ENCODE measurements at regions not wholly inside any gene's neighbourhood (a gene's known extent, or its start where the extent isn't known, plus 50 kb on each side); places are given as distances from the start of the nearest gene placed in this dataset.

DNA sequence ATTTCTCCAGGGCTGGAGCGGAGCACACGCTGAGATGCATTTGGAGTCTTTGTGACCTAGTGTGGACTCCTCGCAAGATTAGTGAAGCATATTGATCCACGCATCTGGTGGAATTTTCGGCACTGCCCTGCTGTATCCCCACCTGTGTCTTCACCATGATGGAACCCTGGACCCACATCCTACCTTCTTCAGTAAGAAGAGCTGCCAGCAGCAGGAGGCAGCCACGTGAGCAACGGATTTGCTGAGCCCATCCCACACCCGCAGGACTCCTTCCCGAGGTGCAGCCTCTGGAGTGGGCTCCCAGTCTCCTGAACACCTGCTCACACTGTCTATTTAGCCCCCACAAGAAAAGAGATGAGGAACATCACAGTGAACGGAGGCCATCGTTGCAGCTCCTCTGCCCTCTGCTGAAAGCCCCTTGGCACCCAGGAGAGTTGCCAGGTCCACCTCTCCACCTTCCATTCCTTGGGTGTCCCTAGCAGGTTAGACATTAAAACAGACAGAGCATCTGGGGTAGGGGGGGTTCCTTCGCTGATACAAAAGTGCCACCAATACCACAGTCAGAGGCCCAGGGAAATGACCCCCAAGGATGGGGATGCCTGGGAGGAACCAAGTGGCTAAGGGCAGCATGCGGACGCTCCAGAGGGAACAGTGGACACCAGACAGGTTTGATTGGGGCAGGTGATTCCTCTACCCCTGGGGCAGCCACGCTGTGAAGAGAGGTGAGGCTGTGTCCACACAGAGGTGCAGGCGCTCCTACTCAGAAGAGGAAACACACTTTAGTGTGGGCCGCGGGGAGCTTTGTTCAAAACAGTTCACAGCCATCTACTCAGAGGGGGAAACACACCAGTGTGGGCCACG lies 302.8 kb upstream of the SALL3 start:
- no peak for DNase-seq

DNA sequence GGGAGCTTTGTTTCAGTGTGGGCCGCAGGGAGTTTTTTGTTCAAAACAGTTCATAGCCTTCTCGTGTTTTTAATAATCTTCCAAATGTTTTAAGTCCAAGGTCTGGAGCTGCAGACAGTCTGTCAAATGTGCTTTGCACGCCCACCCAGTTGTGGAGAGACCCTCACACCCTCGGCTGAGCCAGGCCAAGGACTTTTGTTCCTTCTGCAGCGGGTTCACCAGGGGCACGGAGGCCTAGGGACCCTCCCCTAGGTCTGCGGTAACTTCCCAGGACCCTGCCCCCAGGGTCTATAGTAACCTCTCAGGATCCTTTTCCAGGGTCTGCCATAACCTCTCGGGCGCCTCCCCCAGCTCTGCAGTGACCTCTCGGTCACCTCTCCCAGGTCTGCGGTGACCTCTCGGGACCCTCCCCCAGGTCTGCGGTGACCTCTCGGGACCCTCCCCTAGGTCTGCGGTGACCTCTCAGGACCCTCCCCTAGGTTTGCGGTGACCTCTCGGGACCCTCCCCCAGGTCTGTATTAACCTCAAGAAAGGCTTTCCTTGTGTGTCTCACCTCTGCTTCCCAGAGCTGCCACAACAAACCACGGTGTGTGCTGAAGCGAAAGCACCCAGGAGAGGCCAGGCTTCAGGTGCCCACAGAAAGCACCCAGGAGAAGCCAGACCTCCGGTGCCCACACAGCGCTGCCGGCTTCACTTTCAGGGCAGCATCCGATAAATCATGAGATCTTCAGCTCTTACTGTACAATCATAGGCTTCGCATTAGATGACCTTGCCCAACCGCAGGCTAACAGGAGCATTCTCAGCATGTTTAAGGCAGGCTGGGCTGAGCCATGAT lies 301.9 kb upstream of the SALL3 start:
- no peak for DNase-seq

DNA sequence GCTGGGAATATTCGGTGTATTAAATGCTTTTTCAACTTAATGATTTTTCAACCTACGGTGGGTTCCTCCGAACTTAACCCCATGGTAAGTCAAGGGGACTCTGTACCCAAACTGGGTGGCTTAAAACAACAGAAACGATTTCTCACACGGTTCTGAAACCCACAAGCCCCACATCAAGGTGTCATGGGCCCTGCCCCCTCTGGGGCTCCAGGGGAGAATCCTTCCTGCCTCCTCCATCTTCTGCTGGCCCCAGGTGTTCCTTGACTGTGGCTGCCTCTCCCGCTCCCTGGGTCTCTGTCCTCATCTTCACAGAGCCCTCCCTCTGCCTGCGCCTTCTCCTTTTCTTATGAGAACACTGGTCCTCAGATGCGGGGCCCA lies 301.3 kb upstream of the SALL3 start:
- no peak for DNase-seq

DNA sequence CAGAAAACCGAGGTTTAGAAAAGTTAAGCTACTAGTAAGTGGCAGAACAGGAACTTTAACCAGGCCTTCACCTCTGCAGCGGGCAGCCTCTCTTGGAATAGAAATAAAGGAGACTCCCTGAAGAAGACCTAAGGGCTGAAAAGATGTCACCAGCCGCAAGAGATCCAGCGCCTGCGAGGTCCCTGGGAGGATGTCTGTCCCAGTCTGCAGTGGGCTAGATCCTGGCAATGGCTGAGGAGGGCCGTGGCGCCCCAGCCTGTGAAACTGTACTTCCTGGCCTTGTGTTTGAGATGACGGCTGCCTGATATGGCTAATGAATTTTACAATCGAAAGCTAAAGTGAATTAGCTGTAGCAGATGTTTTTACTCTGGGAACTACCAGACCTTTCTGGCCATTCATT lies 300.6 kb upstream of the SALL3 start:
- no peak for DNase-seq

DNA sequence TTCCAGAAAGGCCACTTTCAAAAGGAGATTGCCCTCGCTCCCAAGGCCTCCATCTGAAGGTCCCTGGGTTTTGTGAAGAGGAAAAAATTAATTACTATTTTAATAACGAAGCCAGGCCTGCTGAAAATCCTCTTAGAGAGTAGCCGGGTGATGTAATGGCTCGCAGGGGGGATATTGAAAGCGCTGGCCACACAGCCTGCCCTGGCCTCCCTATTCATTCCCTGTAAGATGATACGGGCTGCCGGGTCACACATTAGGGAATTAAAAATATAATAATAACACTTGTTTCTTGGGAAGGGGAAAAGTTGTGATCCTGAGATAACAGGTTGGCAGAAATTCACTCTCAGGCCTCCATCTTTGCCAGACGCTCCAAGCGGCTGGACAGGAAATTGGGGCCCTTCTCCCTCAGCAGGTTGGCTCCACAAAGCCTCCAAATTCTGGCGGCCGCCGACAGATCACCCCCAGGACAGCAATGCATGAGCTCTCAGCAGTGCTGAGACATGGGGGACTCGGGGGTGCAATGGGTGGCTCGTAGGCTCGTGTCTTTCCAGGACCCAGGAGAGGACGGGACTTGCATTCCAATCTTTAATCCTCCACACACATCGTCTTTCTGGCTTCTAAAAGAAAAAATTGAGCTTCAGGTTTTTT lies 299.9 kb upstream of the SALL3 start:
- no peak for DNase-seq

DNA sequence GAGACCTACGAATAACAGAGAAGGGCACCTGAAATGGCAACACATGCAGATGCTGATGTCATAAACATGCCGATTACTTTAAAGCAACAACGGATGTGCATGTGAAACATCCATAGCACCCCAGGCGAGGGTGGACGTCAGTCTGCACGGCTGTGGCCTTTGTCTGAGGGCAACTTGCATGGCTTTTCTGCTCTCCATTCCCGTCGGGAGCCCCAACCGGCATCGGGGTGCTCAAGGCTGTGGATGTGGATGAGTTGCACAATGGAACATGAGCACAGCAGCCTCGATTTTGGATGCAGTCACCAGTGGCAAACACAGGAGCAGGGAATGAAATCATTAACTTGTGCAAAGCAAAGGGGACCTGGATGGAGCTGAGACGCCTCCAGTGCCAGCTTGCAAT lies 298.2 kb upstream of the SALL3 start:
- no peak for DNase-seq

DNA sequence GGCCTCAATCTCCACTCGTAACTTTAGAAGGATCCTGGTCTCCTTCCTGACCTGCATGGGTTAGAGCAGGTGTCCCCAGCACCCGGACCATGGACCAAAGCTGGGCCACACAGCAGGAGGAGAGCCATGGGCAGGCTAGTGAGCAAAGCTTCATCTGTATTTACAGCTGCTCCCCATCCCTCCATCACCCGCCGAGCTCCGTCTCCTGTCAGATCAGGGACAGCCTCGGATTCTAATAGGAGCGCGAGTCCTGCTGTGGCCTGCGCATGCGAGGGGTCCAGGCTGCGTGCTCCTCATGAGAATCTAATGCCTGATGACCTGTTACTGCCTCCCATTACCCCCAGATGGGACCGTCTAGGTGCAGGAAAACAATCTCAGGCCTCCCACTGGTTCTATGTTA lies 297.7 kb upstream of the SALL3 start:
- no peak for DNase-seq

DNA sequence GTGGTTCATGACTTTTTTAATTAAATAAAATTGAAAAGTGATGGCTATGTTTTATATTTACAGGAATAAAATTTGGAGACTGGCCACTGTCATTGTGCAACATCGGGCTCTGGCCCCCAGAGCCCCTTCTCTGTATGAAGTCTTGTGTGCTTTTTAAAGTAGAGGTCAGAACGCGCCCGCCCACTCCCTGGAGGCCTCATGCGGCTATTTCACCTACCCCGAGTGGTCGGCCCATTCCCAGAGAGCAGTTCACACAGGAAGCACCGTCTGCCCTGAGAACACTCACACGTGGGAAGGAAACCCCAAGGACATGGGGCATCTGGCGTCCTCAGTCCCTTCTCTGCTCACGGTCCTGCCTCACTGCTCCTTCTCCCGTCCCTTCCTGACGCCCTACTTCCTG lies 296.9 kb upstream of the SALL3 start:
- no peak for DNase-seq

DNA sequence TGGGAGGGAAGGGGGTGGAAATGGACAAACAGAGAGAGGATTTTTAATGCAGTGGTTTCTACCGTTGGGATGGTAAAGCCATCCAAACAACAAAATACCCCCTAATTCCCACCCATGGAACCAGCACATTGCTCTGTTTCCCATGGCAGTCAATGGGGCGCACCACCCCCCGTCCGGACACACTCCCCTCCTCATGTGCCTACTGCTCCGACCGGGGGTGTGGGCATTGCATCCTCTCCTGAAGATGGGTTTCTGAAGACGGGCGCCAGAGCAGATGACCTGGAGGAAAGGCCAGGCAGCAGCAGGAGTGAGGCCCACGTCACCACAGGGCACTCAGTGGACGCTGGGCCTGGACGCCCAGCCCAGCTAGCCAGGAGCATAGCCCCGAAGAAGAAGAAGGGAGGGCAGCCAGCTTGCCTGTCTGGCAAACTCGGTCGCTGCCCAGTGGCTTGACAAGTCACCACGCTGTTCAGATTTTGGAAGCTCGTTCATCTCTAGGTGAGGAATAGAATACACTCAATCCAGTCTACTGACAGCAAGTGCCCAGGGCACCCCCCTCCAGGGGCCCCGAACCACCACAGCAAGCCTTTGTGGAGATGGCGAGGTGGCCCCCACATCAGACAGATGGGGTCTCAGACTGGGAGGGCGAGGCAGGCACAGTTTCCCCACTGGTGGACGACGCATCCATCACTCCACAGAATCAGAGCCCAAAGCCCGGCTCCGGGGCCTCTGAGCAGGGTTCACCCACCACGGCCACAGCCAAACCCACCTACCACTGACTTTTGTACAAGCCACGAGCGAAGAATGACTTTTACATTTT lies 296.2 kb upstream of the SALL3 start:
- DNase-seq: no peak

DNA sequence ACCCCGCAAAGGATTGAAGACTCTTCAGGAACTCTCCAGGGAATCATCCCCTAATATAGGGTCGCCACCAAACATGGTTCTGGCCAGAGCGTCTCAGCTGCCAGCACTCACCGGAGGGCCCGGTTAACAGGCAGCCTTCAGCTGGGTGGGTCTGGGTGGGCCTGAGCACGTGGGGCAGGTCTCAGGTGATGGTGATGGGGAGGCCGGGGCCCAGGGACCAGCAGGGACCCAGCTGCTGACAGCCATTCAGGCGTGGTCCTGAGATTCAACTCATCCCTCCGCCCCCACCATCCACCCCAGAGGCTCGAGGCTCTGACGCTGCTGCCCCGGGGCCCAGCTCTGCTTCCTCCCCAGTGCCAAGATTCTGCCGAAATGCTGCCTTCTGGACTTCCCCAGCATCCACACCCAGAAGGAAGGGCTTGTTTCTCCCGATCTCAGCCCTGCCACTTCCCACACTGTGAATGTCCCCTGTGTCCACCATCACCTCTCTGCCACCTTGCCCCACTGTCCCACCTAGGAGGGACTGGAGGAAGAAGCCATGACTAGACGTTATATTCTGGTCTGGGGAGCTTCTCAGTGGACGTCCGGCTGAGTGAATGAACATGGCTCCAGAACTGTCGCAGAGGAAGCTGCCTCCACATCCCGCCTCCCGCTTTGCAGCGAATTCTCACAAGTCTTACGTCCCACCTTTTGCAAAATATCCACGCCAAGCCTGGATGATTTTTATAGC lies 294.2 kb upstream of the SALL3 start:
- no peak for DNase-seq

DNA sequence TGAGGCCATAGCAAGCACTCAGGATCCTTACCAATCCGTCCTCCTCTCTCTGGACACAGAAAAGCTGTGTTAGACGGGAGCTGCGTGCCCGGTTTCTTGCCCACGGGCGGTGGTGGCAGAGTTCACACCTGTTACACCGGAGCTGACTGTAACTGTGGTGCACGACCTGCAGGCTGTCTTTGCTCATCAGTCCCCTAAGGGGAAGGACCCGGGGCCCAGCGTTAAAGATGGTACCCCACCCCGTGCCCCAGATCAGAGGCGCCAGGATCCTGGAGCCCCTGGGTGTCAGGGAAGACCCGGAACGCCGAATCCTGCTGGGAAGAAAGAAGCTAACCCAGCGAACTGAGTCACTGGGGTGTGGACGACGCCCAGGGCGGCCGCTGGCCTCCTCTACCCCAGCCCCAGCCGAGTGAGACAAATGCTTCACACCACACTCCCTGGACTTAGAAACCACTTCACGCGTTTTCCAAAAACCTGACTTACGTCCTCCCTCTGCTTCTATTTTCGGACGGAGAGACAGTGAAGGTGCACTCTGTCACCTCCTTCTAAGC lies 293.6 kb upstream of the SALL3 start:
- no peak for DNase-seq

DNA sequence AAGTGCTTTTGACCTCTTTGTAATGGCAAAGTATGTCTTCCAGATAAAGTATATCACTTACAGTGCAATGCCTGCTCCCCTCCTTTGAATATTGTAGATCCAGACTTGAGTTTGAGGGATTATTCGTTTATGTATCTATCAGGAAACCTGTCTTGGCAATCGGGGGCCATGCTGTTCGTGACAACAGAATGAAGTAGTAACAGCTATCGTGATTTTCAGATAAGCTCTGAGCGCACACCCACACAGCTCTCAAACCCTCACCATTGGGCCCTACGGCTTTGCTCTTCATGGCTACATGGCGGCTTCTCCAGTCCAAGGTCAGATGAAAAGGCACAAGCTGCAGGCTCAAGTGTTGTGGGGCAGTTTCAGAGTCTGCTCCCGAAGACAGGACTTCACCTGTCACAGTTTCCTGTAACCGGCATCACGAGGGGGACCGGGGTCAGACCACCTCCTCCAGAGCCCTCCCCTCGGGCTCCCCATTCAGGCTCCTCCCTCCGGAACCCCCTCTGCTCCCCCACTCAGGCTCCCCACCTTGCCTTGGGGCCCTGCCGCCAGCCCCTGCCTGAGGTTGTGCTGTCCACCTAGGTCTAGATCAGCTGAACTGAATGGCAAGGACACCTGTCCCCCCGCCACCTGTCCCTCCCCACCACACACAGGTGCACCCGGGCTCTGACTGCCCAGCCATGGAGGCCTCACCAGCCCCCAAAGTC lies 292.5 kb upstream of the SALL3 start:
- no peak for DNase-seq

DNA sequence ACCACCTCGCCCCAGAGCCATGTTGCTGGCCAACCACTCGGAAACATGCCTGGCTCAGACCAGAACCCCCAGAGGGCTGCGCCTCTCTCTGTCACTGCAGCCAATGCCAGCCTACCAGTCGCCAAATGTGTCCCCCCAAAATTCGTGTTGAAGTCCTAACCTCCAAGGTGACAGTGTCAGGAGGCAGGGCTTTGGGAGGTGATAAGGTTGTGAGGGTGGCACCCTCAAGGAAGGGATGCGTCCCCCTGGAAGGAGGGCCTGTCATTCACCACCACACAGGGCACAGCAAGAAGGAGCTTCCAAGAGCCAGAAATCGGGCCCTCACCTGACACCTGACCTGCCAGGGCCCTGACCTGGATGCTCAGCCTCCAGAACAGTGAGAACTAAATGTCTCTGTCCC lies 291.9 kb upstream of the SALL3 start:
- DNase-seq: no peak

DNA sequence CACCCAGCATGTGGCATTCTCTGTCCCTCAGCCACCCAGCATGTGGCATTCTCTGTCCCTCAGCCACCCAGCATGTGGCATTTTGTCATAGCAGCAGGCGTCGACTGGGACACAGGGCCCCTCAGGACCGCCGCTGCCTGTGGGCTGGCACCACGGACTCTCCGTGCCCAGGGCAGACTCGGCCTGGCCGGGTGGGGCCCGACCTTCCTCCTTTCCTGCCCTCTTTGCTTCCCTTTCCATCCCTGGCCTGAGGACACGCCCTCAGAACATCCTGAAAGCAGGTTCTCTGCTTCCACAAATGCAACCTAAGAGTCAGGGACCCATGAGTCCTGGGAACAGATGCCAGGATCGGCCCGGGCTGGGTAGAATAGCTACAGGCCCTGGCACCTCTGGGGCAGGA lies 291.4 kb upstream of the SALL3 start:
- DNase-seq: no peak

DNA sequence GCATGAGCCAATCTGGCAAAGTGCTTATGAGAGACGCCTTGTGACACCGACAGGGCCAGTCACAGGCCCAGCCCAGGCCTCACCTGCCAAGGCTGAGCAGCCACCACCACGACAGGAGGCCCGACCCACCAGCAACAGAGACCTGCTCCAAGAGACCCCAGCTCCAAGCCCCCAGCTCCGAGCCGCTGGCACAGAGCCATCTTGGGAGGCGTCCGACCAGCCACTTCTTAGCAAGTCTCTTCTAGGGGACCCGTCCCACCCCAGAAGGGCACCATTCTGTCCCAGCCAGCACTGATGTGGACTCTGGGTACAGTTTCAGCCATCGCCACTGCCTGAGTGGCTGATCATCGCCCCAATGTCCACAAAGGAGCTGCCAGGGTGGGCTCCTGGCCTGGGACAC lies 290.7 kb upstream of the SALL3 start:
- no peak for DNase-seq

DNA sequence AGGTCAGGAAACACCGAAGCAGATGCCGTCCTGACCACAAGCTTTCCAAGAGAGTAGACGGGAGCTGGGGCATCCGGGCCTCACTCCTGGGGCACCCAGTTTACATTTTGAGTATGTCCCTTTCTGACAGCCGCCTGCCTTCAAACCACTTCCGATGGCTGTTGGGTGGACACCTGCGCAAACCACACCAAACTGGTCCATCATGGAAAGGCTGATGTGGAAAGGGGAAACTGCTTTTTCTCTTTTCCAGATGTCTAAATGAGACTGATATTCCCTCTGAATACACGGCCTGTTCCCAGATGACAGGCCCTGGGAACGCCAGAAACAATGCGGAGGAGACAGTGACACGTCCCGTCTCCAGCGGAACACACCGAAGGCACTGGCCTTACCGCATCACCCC lies 290.0 kb upstream of the SALL3 start:
- DNase-seq: no peak

DNA sequence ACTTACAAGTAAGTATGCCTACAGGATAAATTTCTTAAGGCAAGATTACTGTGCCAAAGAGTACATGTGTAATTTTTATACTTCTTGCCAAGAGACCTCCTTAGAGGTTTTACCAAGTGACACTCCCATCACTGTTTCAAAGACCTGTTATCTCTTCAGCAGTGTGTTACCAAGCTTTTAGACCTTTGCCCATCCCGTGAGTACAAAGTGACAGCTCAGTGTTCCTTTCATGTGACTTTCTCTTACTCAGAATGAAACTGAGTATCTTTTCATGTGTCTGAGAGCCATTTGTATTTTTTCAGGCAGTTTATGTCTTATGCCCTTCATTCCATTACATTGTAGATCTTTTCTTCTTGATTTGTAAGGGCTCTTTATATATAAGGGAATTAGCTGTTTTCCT lies 287.5 kb upstream of the SALL3 start:
- no peak for DNase-seq

DNA sequence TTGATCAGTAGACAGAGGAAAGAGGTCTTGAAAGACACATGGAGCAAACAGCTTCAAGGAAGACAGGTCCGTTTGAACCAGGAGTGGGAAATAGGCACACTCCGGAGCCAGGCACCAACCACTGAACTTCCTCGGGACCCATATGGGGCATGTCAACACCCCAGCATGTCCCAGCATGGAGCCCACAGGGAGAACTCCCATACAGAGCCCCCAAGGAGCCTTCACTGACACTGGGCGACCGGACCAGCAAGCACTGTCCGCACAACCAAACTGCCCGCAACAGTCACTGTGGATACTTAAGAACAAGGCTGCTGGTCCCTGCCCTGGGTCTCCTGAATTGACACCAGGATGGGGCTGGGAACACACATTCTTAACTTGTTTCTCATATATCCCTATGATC lies 286.2 kb upstream of the SALL3 start:
- no peak for DNase-seq

DNA sequence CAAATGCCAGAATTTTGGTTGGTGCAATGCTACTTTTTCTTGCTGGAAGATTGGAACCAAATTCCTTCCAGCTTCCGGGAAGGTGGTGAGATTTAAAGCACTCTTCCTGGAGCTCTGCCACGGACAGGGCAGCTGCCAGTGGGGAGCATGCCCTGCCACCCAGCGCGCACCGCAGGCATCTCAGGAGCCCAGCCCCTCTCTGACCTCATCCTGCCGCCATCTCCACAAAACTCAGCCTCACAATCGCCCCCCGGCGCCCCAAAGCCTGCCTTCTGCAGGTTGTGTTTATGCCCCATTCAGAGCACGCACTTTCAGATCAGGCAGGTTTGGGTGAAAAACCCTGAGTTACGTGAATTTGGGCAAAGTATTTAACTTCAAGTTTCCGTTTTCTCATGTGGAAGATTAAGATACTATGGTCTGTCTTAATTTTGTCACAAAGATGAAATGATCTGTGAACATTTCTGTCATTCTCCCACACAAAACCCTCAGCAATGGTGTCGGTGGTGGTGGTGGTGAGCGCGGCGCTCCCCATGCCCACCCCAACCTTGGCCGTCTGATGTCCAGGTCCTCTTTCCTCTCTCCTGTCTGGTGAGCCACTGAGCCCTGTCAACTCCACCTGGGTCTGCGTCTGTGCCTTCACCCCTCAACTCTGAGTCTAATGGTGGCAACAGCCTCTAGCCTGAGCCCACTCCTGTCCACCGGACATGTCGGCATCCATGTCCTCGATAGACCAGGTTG lies 282.8 kb upstream of the SALL3 start:
- no peak for DNase-seq

DNA sequence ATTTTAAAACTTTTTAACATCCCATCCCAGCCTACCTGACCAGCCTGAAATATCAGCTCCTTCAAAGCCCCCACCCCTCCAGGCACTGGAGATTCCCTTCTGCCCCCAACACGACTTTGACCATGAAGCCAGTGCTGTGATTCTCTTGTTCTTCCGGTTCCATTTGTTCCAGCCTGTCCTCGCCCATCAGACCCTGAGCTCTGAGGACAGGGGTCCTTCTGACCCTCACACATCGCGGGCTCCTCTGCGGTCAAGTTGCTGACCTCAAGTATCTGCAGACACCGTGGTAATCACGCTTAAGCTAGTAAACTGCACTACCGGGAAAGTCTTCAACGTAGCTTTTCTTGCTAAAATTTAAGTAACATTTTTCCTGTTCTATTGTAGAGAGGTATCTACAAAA lies 282.2 kb upstream of the SALL3 start:
- no peak for DNase-seq

DNA sequence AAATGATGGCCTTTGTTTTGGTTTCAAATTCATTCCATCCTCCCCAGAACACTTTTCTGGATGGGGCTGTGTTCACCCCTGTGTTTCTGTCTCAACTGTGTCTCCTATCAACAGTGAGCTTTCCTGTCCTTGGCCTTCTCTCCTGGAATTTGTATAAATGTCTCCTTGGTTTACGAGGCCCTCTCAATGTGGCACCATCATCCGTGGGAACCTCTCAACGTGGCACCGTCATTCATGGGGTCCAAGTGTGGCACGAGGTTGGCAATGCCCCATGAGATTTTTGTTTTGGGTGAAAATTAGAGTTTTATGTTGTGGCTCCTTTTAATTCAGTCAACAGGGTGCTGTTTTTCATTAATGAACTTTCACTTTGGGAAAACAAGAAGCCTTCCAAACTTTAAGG lies 280.7 kb upstream of the SALL3 start:
- DNase-seq: no peak
